ENCODE measurements at regions not wholly inside any gene's neighbourhood (a gene's known extent, or its start where the extent isn't known, plus 50 kb on each side); places are given as distances from the start of the nearest gene placed in this dataset.

- intact Hi-C loops (cut with DNase I; ENCODE audit: low total_unique reads) = no loop called here
- WGBS, 2 donors = 83 to 88% methylated on average over 8 to 9 of the region's 9 CpGs
- H3K4me3 ChIP-seq (ENCODE audit: low read depth, poor library complexity, severe bottlenecking) = no peak overlapping the region
- no peak for DNase-seq (ENCODE audit: low spot score in 2 of 2)
- no peak for TF ChIP-seq CTCF (IDR thresholded peaks at IDR 0.05)
These were observed 245.2 kb upstream of the IRX2 start for GRCh38 chr5:2996687-2997086.

GRCh38 chr5:2996248-2996647 lies 244.8 kb upstream of the IRX2 start:
- DNase-seq (ENCODE audit: low spot score in 2 of 2) = no peak
- TF ChIP-seq CTCF (IDR thresholded peaks at IDR 0.05) (no peak), POLR2A (IDR thresholded peaks at IDR 0.05) (no peak)
- intact Hi-C loops (cut with DNase I; ENCODE audit: low total_unique reads) = no loop called here
- WGBS, 2 donors = 84 to 90% methylated on average over 8 to 10 of the region's 12 CpGs
- no peak overlapping the region for H3K4me3 ChIP-seq (ENCODE audit: low read depth, poor library complexity, severe bottlenecking)

- intact Hi-C loops (cut with DNase I; ENCODE audit: low total_unique reads) = no loop called here
- no peak overlapping the region for H3K4me3 ChIP-seq (ENCODE audit: low read depth, poor library complexity, severe bottlenecking)
- TF ChIP-seq POLR2A (IDR thresholded peaks at IDR 0.05) = no peak
- no peak for DNase-seq (ENCODE audit: low spot score in 2 of 2)
- WGBS, 2 donors = 88 to 89% methylated on average over 9 of the region's 9 CpGs
These were observed 244.2 kb upstream of the IRX2 start for GRCh38 chr5:2995667-2996066.

GRCh38 chr5:2995035-2995434 lies 243.6 kb upstream of the IRX2 start:
- no peak for DNase-seq (ENCODE audit: low spot score in 2 of 2)
- no peak for TF ChIP-seq CTCF (IDR thresholded peaks at IDR 0.05)
- WGBS, 2 donors = 91 to 92% methylated on average over 5 of the region's 5 CpGs
- intact Hi-C loops (cut with DNase I; ENCODE audit: low total_unique reads) = no loop called here
- no peak overlapping the region for H3K4me3 ChIP-seq (ENCODE audit: low read depth, poor library complexity, severe bottlenecking)

- H3K4me3 ChIP-seq (ENCODE audit: low read depth, poor library complexity, severe bottlenecking) = no peak overlapping the region
- WGBS, 2 donors = 73 to 90% methylated on average over 5 of the region's 5 CpGs
- DNase-seq (ENCODE audit: low spot score in 2 of 2) = no peak
- TF ChIP-seq CTCF (IDR thresholded peaks at IDR 0.05) (no peak), POLR2A (IDR thresholded peaks at IDR 0.05) (no peak)
- intact Hi-C loops (cut with DNase I; ENCODE audit: low total_unique reads) = no loop called here
These were observed 242.3 kb upstream of the IRX2 start for GRCh38 chr5:2993771-2994170.

GRCh38 chr5:2993301-2993700 lies 241.8 kb upstream of the IRX2 start:
- no peak for DNase-seq (ENCODE audit: low spot score in 2 of 2)
- intact Hi-C loops (cut with DNase I; ENCODE audit: low total_unique reads) = no loop called here
- 57 to 72% methylated on average over 10 of the region's 10 CpGs for WGBS, 2 donors
- no peak for TF ChIP-seq CTCF (IDR thresholded peaks at IDR 0.05)
- TF ChIP-seq POLR2A (IDR thresholded peaks at IDR 0.05) = no peak
- no peak overlapping the region for H3K4me3 ChIP-seq (ENCODE audit: low read depth, poor library complexity, severe bottlenecking)

Measured in lower leg skin (tissue), 4 donors.